DMS79 treated with DMSO at 0.1 percent for 48 hours (cell line): ENCODE measurements at regions not wholly inside any gene's neighbourhood (a gene's known extent, or its start where the extent isn't known, plus 50 kb on each side); places are given as distances from the start of the nearest gene placed in this dataset.
"Not testable (repeated sequence)": the region's sequence is repeated elsewhere in the genome, so short reads cannot be mapped to it uniquely, and the experiment has no call there.

Experiments
- DNase-seq: peaks from one replicate; lab custom pipeline; 2025; lab: John Stamatoyannopoulos, UW

DNA sequence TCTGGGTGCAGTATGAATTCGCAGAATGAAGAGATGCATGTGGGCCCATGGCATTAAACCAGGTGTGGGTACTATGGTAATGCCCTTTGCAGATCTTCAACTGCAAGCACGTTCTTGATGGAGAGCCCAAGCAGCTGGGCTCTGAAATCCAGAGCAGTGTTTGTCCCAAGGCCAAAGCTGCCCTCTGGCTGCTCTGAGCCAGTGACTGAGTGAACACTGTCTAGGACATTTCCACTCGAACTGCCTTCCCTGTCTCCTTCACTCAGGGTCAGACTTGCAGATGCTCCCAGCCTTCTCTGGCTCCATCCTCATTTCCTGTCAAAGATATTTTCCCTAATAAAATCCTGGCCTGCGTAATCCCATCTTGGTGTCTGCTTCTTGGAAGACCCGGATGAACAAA, 80.2 kb upstream of the GJB6 start:
- DNase-seq = no peak

DNA sequence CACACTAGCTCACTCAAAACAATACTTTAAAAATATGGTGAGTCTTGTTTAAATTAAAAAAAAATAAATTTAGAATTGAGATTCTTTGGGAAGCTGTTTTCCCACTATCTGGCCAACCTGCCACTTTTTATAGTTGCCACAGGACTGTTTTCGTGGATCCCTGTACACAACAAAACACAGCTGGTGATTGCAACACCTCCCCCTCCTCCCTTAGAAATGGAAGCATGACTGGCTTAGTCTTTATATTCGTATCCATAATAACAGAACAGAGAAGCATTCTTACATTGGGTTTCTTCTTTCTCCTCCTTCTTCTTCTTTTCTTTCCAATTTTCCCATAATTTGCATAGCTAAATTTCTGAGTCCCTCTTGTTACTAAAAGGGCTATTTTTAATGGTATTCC, 79.5 kb upstream of the GJB6 start:
- no peak for DNase-seq

DNA sequence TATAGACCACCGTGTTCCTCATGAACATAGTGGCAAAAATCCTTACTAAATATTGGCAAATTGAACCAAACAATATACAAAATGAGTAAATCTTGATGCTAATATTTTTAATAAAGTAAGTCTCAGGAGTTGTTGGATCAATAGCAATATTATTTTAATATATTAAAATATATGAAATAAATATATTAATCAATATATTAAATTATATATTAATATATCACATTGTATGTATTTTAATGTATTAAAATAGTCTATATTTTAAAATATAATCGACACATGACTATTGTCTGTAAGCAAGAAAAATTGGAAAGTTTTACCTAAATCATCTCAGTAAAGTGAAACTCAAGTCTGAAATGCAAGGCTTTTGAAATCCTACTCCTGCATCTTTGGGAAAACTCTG, 78.9 kb upstream of the GJB6 start:
- DNase-seq = no peak

DNA sequence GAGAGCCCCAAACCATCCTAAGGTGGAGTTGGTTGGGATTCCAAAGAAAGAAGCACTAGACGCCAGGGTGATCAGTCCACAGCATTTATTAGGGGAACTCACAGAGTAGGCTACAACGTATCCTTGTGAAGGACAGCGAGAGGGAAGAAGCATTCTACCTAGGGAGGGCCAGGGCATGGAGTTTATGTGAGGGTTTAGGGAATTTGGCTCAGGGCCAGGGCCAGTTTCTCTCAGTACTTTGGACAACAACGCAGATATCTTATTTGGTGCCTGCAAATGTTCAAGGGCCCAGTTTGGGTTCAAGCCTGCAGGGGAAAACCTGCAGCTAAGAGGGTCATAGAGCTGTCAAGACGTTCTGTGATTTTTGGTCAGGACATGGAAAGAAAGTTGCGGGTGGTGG, 73.9 kb upstream of the GJB6 start:
- DNase-seq = no peak

DNA sequence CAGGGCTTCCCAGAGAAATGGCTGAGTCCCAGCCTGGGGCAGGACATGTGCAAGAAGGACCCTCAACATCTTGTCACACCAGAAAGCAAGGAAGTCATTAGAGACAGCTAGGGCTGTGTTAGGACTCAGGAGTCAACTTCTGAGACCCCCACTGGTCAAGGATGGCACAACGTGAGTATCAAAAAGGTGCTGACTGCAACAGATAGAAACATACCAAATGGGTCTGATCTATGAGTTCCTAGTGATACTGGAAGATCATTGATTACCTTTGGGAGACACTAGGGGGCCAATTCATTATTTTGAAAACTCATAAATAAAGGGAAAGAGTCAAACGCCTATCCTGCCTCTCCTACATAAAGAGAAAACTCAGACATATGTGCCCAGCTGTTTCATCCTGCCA, 73.5 kb upstream of the GJB6 start:
- DNase-seq = no peak

DNA sequence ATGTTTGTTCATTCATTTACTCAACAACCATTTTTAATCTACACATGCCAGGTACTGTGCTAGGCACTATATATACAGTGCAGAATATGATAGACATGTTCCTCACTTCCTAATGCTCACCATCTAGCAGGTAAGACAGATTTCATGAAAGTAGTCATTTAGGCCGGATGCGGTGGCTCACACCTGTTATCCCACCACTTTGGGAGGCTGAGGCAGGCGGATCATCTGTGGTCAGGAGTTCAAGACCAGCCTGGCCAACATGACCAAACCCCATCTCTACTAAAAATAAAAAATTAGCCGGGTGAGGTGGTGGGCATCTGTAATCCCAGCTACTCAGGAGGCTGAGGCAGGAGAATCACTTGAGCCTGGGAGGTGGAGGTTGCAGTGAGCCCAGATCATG, 71.9 kb upstream of the GJB6 start:
- DNase-seq = not testable (repeated sequence)

DNA sequence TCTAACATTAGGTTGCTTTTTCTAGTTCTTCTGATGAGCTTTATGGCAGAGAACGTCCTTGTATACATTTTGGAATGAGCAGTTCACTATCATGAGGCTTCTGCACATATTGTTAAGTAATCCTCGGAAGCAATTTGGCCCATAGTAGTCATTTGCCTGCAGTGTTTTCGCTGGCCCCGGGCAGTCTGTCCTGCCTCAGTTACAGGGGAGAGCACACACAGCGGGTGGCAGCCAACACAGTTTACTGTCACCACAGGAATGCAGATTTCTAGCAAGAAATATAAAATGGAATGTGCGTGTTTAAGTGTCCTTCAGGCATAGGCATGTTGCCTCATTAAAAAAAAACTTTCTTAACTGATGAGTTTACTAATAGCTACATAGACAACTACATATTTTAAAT, 71.5 kb upstream of the GJB6 start:
- no peak for DNase-seq

DNA sequence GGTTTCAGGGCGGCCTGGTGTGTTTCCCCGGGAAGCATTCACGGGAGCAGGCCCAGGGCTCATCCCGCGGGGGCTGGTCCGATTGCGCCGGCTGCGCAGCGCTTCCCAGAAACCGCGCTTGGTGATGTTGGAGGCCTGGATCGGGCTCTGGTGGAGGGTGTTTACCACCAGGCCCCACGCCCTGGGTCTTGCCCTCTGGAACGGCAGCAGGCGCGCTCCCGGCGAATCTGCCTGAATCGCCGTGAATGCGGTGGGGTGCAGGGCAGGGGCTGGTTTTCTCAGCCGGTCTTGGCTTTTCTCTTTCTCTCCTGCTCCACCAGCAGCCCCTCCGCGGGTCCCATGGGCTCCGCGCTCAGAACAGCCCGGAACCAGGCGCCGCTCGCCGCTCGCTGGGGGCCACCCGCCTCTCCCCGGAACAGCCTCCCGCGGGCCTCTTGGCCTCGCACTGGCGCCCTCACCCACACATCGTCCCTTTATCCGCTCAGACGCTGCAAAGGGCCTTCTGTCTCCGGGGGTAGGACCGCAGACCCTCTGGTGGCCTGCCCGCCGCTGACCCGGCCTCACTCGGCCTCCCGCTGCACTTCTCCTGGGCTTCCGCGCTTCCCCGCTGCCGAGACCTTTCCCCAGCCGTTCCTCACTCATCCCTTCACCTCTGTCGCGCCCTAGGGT, 69.4 kb upstream of the GJB6 start:
- no peak for DNase-seq

DNA sequence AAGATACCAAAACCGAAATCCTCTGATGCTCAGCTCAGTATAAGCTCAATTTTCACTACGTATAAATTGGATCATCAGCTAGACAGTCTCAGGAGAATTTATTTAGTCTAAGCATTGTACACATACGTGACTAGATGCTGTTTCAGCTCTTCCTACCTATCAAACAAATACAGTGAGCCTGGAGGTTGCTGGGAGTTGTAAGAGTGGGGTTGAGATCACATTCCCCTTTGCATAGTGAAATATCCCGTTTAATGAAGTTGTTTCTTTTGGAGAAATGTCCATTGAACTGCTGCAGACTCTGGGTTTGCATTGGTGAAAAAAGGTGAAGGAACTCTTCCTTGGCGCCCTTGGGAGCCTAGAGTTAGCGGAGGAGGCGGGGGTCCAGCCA, 68.9 kb upstream of the GJB6 start:
- DNase-seq = no peak

DNA sequence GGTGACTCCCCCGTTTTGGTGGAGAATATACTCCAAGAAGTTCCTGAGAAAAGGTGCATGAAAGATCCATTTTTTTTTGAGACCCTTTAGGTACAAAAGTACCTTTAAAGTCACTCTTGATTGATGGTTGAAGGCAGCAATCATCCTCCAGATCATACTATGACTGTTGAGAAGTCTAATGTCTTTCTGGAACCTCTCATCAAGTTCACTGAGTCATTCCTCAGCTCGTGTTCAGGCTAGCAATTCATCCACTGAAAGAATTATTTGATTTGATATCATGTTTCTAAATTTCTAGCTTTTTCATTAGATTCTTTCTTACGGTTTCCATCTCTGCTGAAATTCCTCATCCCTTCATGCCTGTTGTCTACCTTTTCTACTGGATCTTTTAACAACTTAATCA, 65.1 kb upstream of the GJB6 start:
- DNase-seq = no peak

DNA sequence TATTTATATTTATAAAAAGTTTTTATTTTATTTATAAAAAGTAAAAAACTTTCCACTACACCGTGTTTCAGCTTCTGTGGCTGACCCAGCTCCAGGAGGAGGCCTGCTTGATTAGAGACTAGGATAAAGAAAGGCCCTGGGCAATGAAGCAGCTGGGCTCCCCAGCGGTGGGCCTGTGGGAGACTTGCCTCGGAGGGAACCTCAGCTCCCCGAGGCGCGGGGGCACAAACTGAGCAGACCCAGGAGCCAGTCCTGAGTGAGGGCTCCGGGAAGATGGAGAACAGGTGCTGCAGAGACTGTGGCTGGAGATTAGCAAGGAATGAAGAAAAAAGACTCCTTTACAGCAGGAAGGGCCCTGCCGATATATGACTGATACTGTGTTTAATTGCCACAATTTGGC, 63.8 kb upstream of the GJB6 start:
- no peak for DNase-seq

DNA sequence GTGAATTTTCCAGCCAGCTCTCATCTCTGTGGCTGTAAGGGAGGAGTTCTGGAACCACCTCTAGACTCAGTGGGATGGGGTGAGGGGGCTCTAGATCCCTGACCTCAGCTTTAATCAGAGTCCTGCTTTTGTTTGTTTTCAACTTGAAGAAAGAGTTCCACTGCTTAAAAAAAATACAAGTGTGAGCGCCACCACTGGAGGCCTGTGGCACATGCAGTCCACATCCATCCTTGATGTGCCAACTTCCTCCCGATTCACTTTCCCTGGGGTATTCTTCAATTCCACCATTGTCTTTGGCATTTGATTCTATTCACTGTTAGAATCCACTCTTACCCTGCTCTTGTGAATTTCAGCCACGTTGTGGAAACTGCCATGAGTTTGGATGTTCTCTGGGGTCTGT, 62.4 kb upstream of the GJB6 start:
- no peak for DNase-seq

DNA sequence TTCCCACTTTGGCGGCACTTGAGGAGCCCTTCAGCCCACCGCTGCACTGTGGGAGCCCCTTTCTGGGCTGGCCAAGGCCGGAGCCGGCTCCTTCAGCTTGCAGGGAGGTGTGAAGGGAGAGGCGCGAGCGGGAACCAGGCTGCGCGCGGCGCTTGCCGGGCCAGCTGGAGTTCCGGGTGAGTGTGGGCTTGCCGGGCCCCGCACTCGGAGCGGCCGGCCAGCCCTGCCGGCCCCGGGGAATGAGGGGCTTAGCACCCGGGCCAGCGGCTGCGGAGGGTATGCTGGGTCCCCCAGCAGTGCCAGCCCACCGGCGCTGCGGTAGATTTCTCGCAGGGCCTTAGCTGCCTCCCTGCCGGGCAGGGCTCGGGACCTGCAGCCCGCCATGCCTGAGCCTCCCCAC, 60.2 kb upstream of the GJB6 start:
- DNase-seq = not testable (repeated sequence)

DNA sequence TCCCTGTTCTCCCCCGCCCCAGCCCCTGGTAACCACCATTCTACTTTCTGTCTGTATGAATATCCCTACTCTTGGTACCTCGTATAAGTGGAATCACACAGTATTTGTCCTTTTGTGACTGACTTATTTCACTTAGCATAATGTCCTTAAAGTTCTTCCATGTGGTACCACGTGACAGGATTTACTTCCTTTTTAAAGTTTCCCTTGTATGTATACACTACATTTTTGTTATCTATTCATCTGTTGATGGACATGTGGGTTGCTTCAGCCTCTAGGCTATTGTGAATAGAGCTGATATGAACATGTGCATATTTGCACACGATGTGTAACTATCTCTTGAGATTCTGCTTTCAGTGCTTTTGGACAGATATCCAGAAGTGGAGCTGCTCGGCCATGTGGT, 59.6 kb upstream of the GJB6 start:
- no peak for DNase-seq

DNA sequence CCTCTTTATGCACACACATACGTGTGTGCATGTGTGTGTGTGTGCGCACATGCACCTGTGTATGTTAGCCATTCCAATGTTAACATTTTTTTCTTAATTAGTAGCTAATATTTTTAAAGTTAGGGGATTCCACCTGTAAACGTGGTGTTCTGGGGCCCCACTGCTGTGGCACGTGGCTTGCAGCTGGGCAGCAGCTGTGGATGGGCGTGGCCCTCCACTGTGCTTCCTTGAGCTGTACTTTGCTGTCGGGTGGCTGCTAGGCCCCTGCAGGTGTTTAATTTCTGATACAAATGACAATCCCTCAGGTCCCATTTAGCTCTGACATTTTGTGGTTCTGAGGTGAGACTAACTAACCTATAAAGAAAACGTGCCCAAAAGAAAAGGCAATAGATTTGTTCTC, 58.9 kb upstream of the GJB6 start:
- DNase-seq = no peak

DNA sequence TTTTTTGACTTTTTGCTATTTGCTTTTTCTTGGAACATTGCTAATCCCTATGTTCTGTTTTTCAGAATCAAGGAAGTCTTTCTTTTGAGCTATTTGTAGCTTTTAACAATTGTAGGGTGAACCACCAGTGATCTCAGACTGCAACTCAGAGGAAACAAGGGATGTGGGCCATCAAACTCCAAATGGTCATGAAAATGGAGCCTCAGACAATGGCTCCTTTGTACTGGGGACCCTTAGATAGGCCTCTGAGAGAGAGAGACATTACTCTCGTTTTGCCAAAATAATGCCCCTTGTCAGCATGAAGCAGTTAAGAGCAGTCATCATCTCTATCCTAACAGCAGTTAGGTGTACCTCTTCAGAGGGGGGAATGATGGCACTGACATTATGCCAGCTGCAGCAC, 56.4 kb upstream of the GJB6 start:
- DNase-seq = no peak

DNA sequence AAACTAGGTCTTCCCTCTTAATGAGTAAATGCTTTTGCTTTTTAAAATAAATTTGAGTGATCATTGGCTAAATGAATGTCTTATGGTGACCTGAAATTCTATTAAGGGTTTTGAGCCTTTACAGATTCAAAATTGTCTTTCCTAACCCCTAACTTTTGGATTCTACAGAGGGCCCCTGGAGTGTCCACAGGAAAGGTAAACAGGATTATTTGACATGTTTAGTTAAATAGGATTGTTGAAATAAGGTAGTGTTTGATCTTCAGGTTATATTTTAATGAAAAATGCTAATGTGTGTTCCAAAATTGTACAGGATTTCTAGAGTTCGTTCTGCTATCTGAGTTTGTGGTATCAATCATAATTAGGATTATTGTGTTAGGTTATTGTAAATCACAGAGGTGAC, 55.9 kb upstream of the GJB6 start:
- DNase-seq = no peak

DNA sequence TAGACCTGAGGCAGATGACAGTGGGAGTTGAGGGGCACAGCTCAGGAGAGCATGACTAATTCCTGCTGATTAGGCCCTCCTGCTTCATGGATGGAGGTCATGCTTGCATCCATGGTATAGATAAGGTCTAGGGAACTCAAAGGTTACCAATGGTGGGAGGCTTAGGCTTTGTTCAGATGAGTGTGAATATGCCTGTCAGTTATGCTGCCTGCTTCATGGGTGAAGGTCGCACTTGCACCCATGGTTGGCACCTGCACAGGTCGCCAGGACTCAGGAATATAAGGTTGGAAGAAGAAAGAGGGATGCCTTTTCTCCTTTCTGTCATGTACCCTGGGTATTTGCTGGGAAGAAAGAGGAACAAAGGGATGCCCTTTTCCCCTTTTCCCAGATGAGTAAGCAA, 53.4 kb upstream of the GJB6 start:
- no peak for DNase-seq
